MM.1S (cell line): ENCODE measurements at regions not wholly inside any gene's neighbourhood (a gene's known extent, or its start where the extent isn't known, plus 50 kb on each side); places are given as distances from the start of the nearest gene placed in this dataset.

ENCODE experiments used
- DNase-seq: peaks from one replicate; pipeline ENCODE4 v3.0.0-alpha.2; 2015
- H2AFZ ChIP-seq: fragments of 300-600 bp; sonication (generic); 2 replicates; pipeline ENCODE4 v1.6.0; 2016; ENCODE audit warnings: antibody characterized with exemption, low read length
- H3F3A ChIP-seq: fragments of 300-600 bp; sonication (generic); 2 replicates; pipeline ENCODE4 v1.6.1; 2016; ENCODE audit warnings: mild to moderate bottlenecking, antibody characterized with exemption, low read length, moderate library complexity, mixed read lengths; ENCODE audit not compliant: insufficient read depth
- H3K27ac ChIP-seq: fragments of 300-600 bp; sonication (generic); 2 replicates; pipeline ENCODE4 v1.5.1; 2016; ENCODE audit warnings: mild to moderate bottlenecking, low read length
- H3K27me3 ChIP-seq: fragments of 300-600 bp; sonication (generic); replicated peaks from 2 replicates; pipeline ENCODE4 v1.6.0; 2016; ENCODE audit warnings: low read length; ENCODE audit not compliant: insufficient read depth
- H3K36me3 ChIP-seq: fragments of 300-600 bp; sonication (generic); replicated peaks from 2 replicates; pipeline ENCODE4 v1.6.1; 2016; ENCODE audit warnings: mild to moderate bottlenecking, low read length, mixed read lengths; ENCODE audit not compliant: insufficient read depth
- H3K4me1 ChIP-seq: fragments of 300-600 bp; sonication (generic); 2 replicates; pipeline ENCODE4 v1.6.1; 2016; ENCODE audit warnings: low read length, mixed read lengths
- H3K4me2 ChIP-seq: fragments of 300-600 bp; sonication (generic); 2 replicates; pipeline ENCODE4 v1.6.0; 2016; ENCODE audit warnings: low read depth, low read length
- H3K4me3 ChIP-seq: fragments of 300-600 bp; sonication (generic); 2 replicates; pipeline ENCODE4 v1.5.1; 2016; ENCODE audit warnings: low read length, mixed read lengths
- H3K79me2 ChIP-seq: fragments of 300-600 bp; sonication (generic); 2 replicates; pipeline ENCODE4 v1.6.1; 2016; ENCODE audit warnings: mixed run types, low read length, mixed read lengths
- H3K9ac ChIP-seq: fragments of 300-600 bp; sonication (generic); 2 replicates; pipeline ENCODE4 v1.6.1; 2016; ENCODE audit warnings: low read length, mixed read lengths
- H3K9me2 ChIP-seq: fragments of 300-600 bp; sonication (generic); replicated peaks from 2 replicates; pipeline ENCODE4 v1.6.1; 2016; ENCODE audit warnings: mild to moderate bottlenecking, low read length, mixed read lengths; ENCODE audit not compliant: insufficient read depth
- H3K9me3 ChIP-seq: fragments of 300-600 bp; sonication (generic); replicated peaks from 2 replicates; pipeline ENCODE4 v1.6.1; 2016; ENCODE audit warnings: mild to moderate bottlenecking, low read length, mixed read lengths; ENCODE audit not compliant: insufficient read depth
- H4K20me1 ChIP-seq: fragments of 300-600 bp; sonication (generic); 2 replicates; pipeline ENCODE4 v1.6.1; 2016; ENCODE audit warnings: mild to moderate bottlenecking, low read length, moderate library complexity, mixed read lengths; ENCODE audit not compliant: insufficient read depth
- CTCF ChIP-seq: fragments of 300-600 bp; sonication (generic); IDR thresholded peaks from 2 replicates; pipeline ENCODE4 v1.5.1; 2016; ENCODE audit warnings: antibody characterized with exemption, low read length, mixed read lengths
- EZH2 ChIP-seq: fragments of 300-600 bp; sonication (generic); optimal IDR thresholded peaks from 2 replicates; pipeline ENCODE3; 2017; ENCODE audit warnings: low read depth, mild to moderate bottlenecking, antibody characterized with exemption, low read length, mixed read lengths
- EZH2phosphoT487 ChIP-seq: fragments of 300-600 bp; sonication (generic); IDR thresholded peaks from 2 replicates; pipeline ENCODE4 v1.6.1; 2018; ENCODE audit warnings: antibody characterized with exemption, low read length

- Histone ChIP-seq H3K27me3 (no peaks in the 10 kb centered on the region), H3F3A (no peaks in the 10 kb centered on the region), H4K20me1 (no peaks in the 10 kb centered on the region), H3K4me1 (no peaks in the 10 kb centered on the region), H3K27ac (no peak overlapping the region), H3K9me2 (no peaks in the 10 kb centered on the region), H2AFZ (no peak overlapping the region), H3K4me2 (no peak overlapping the region), H3K36me3 (no peaks in the 10 kb centered on the region), H3K9ac (no peak overlapping the region), H3K4me3 (no peak overlapping the region), H3K79me2 (0 out of 2 replicates have a peak, but pooled peaks cover 6% of the 10 kb centered on the region), H3K9me3 (no peaks in the 10 kb centered on the region)
- no peak for TF ChIP-seq EZH2
- DNase-seq, result no peak
These were observed 135.2 kb upstream of the NAV2 start for GRCh38 chr11:19577391-19577975.

- H3K27ac ChIP-seq, result no peak overlapping the region
- no peak for DNase-seq
- no peaks in the 10 kb centered on the region for H3K4me1 ChIP-seq
- TF ChIP-seq CTCF, result no peak
- TF ChIP-seq EZH2phosphoT487, result no peak
- no peak for TF ChIP-seq EZH2
- no peaks in the 10 kb centered on the region for H4K20me1 ChIP-seq
- no peak overlapping the region for H2AFZ ChIP-seq
- 0 out of 2 replicates have a peak, but pooled peaks cover 6% of the 10 kb centered on the region for H3K79me2 ChIP-seq
- H3K9me3 ChIP-seq, result no peaks in the 10 kb centered on the region
- H3F3A ChIP-seq, result no peaks in the 10 kb centered on the region
- H3K36me3 ChIP-seq, result no peaks in the 10 kb centered on the region
- no peak overlapping the region for H3K4me3 ChIP-seq
- no peak overlapping the region for H3K9ac ChIP-seq
- H3K4me2 ChIP-seq, result no peak overlapping the region
- H3K9me2 ChIP-seq, result no peaks in the 10 kb centered on the region
- no peaks in the 10 kb centered on the region for H3K27me3 ChIP-seq
These were observed 135.7 kb upstream of the NAV2 start for GRCh38 chr11:19576903-19577302.

- Histone ChIP-seq H3K9me2 (no peaks in the 10 kb centered on the region), H3K4me2 (no peak overlapping the region), H4K20me1 (no peaks in the 10 kb centered on the region), H3K4me3 (no peak overlapping the region), H2AFZ (no peak overlapping the region), H3K9me3 (no peaks in the 10 kb centered on the region), H3K79me2 (0 out of 2 replicates have a peak, but pooled peaks cover 6% of the 10 kb centered on the region), H3K27ac (no peak overlapping the region), H3K4me1 (no peaks in the 10 kb centered on the region), H3K9ac (no peak overlapping the region), H3K27me3 (no peaks in the 10 kb centered on the region), H3F3A (no peaks in the 10 kb centered on the region), H3K36me3 (no peaks in the 10 kb centered on the region)
- TF ChIP-seq EZH2phosphoT487, result no peak
- TF ChIP-seq EZH2, result no peak
- TF ChIP-seq CTCF, result no peak
- no peak for DNase-seq
These were observed 136.6 kb upstream of the NAV2 start for GRCh38 chr11:19576054-19576453.

GRCh38 chr11:19574916-19575315, 137.7 kb upstream of the NAV2 start:
- no peaks in the 10 kb centered on the region for H3K9me3 ChIP-seq
- no peaks in the 10 kb centered on the region for H3K27me3 ChIP-seq
- no peaks in the 10 kb centered on the region for H3F3A ChIP-seq
- H3K9ac ChIP-seq, result no peak overlapping the region
- no peaks in the 10 kb centered on the region for H3K9me2 ChIP-seq
- 0 out of 2 replicates have a peak, but pooled peaks cover 2% of the 10 kb centered on the region for H3K79me2 ChIP-seq
- no peaks in the 10 kb centered on the region for H3K4me1 ChIP-seq
- no peak overlapping the region for H3K4me3 ChIP-seq
- no peak for DNase-seq
- TF ChIP-seq EZH2phosphoT487 (no peak), EZH2 (no peak), CTCF (no peak)
- H3K36me3 ChIP-seq, result no peaks in the 10 kb centered on the region
- no peak overlapping the region for H3K27ac ChIP-seq
- no peak overlapping the region for H3K4me2 ChIP-seq
- no peaks in the 10 kb centered on the region for H4K20me1 ChIP-seq
- H2AFZ ChIP-seq, result no peak overlapping the region
